GM23338 (cell line): ENCODE measurements at regions not wholly inside any gene's neighbourhood (a gene's known extent, or its start where the extent isn't known, plus 50 kb on each side); places are given as distances from the start of the nearest gene placed in this dataset.

ENCODE experiments used
- ATAC-seq: fragments of 200-7000 bp; cut with Tn5 transposase; 3 replicates; pipeline ENCODE4 v1.9.1; 2020
- DNase-seq: peaks from one replicate; pipeline ENCODE4 v3.0.0-alpha.2; 2015; ENCODE audit warnings: low spot score
- H2AFZ ChIP-seq: fragments of 200-600 bp; sonication (generic); 2 replicates; pipeline ENCODE4 v1.8.0; 2016; ENCODE audit warnings: antibody characterized with exemption, mild to moderate bottlenecking, moderate library complexity
- H3F3A ChIP-seq: fragments of 200-600 bp; sonication (generic); replicated peaks from 2 replicates; pipeline ENCODE4 v1.8.0; 2017; ENCODE audit warnings: antibody characterized with exemption, mixed run types, low read depth
- H3K27ac ChIP-seq: fragments of 200-600 bp; sonication (generic); 2 replicates; pipeline ENCODE4 v1.6.1; 2016; ENCODE audit warnings: low read depth
- H3K27me3 ChIP-seq: fragments of 200-600 bp; sonication (generic); 2 replicates; pipeline ENCODE4 v1.8.0; 2016; ENCODE audit warnings: mild to moderate bottlenecking, mixed run types, moderate library complexity; ENCODE audit not compliant: insufficient read depth
- H3K36me3 ChIP-seq: fragments of 200-600 bp; sonication (generic); 2 replicates; pipeline ENCODE4 v1.8.0; 2016; ENCODE audit warnings: mild to moderate bottlenecking; ENCODE audit not compliant: insufficient read depth
- H3K4me1 ChIP-seq: fragments of 200-600 bp; sonication (generic); 2 replicates; pipeline ENCODE4 v1.8.0; 2016; ENCODE audit warnings: mild to moderate bottlenecking, moderate library complexity; ENCODE audit not compliant: insufficient read depth
- H3K4me2 ChIP-seq: fragments of 200-600 bp; sonication (generic); 2 replicates; pipeline ENCODE4 v1.7.1; 2017; ENCODE audit warnings: mixed run types
- H3K4me3 ChIP-seq: fragments of 200-600 bp; sonication (generic); 2 replicates; pipeline ENCODE4 v1.6.1; 2016; ENCODE audit warnings: mixed run types
- H3K79me2 ChIP-seq: fragments of 200-600 bp; sonication (generic); replicated peaks from 2 replicates; pipeline ENCODE4 v1.8.0; 2017; ENCODE audit warnings: mild to moderate bottlenecking; ENCODE audit not compliant: insufficient read depth
- H3K9me2 ChIP-seq: fragments of 200-600 bp; sonication (generic); 2 replicates; pipeline ENCODE4 v1.8.0; 2017; ENCODE audit not compliant: insufficient read depth
- H4K20me1 ChIP-seq: fragments of 200-600 bp; sonication (generic); replicated peaks from 2 replicates; pipeline ENCODE4 v1.8.0; 2017; ENCODE audit warnings: mild to moderate bottlenecking; ENCODE audit not compliant: insufficient read depth
- H3K27ac Mint-ChIP-seq: 2 replicates; pipeline ENCODE4 v1.8.0; 2020; ENCODE audit warnings: inconsistent platforms, mild to moderate bottlenecking, moderate library complexity, mixed read lengths
- H3K27me3 Mint-ChIP-seq: 3 replicates; pipeline ENCODE4 v1.8.0; 2022; ENCODE audit warnings: low read depth, mild to moderate bottlenecking, moderate library complexity, mixed read lengths, inconsistent platforms; ENCODE audit not compliant: insufficient read depth, poor library complexity
- H3K36me3 Mint-ChIP-seq: 3 replicates; pipeline ENCODE4 v1.8.0; 2021; ENCODE audit warnings: low read depth, mild to moderate bottlenecking, inconsistent platforms, moderate library complexity, mixed read lengths
- H3K4me1 Mint-ChIP-seq: 3 replicates; pipeline ENCODE4 v1.8.0; 2020; ENCODE audit warnings: mild to moderate bottlenecking, inconsistent platforms, mixed read lengths
- H3K4me3 Mint-ChIP-seq: 3 replicates; pipeline ENCODE4 v1.8.0; 2021; ENCODE audit warnings: moderate library complexity, mild to moderate bottlenecking, inconsistent platforms, mixed read lengths
- H3K9me3 Mint-ChIP-seq: 3 replicates; pipeline ENCODE4 v1.8.0; 2020; ENCODE audit warnings: moderate library complexity, mild to moderate bottlenecking, inconsistent platforms, mixed read lengths
- ETS1 ChIP-seq: IDR thresholded peaks from 2 replicates; pipeline ENCODE4 v1.6.1; 2016; ENCODE audit warnings: antibody characterized with exemption
- EZH2 ChIP-seq: fragments of 200-600 bp; sonication (generic); IDR thresholded peaks from one replicate; pipeline ENCODE4 v1.8.0; 2017; ENCODE audit warnings: antibody characterized with exemption, mild to moderate bottlenecking, low read depth; ENCODE audit not compliant: unreplicated experiment
- JUNB ChIP-seq: IDR thresholded peaks from one replicate; pipeline ENCODE4 v1.6.1; 2016; ENCODE audit warnings: antibody characterized with exemption; ENCODE audit not compliant: unreplicated experiment
- NANOG ChIP-seq: IDR thresholded peaks from 2 replicates; pipeline ENCODE4 v1.6.1; 2016; ENCODE audit warnings: antibody characterized with exemption, borderline replicate concordance
- POLR2AphosphoS5 ChIP-seq: IDR thresholded peaks from 2 replicates; pipeline ENCODE4 v1.6.1; 2016; ENCODE audit warnings: antibody characterized with exemption, low read depth
- ZNF331 ChIP-seq: fragments of 250-450 bp; sonication (Bioruptor Pico); IDR thresholded peaks from 2 replicates; pipeline ENCODE4 v1.5.0; 2020; ENCODE audit warnings: low read depth, mild to moderate bottlenecking, moderate library complexity
- ZNF462 ChIP-seq: fragments of 250-450 bp; sonication (Bioruptor Pico); IDR thresholded peaks from 2 replicates; pipeline ENCODE4 v1.5.0; 2020; ENCODE audit warnings: mild to moderate bottlenecking, moderate library complexity

GRCh38 chr9:134541097-134541747 is 100.4 kb upstream of the COL5A1 start (continued):
- TF ChIP-seq ZNF462 (CRISPR knock-in tag) (no peak), ETS1 (no peak), POLR2AphosphoS5 (no peak)

GRCh38 chr9:134544388-134545214 is 97.0 kb upstream of the COL5A1 start:
- H3K9me2 ChIP-seq = no peaks in the 10 kb centered on the region
- Mint-ChIP-seq H3K4me1 (peaks cover 10% of the 10 kb centered on the region; the same call in 2 of the 3 replicates), H3K36me3 (no peaks in the 10 kb centered on the region; the same call in 2 of the 3 replicates), H3K4me3 (no peak overlapping the region), H3K27ac (0 out of 2 replicates have a peak overlapping the region, but pooled peaks have one; percentile 1), H3K9me3 (no peaks in the 10 kb centered on the region), H3K27me3 (no peaks in the 10 kb centered on the region)
- no peak overlapping the region for H3K4me3 ChIP-seq
- no peaks in the 10 kb centered on the region for H3K27me3 ChIP-seq
- H3K79me2 ChIP-seq = no peaks in the 10 kb centered on the region
- no peaks in the 10 kb centered on the region for H3F3A ChIP-seq
- ATAC-seq (peak; percentile 72), DNase-seq (peak; percentile 44)
- H3K27ac ChIP-seq = peak overlapping the region; percentile 59; the same call in 1 of the 2 replicates
- TF ChIP-seq JUNB (no peak), NANOG (no peak), ETS1 (no peak), EZH2 (no peak), POLR2AphosphoS5 (no peak), ZNF331 (no peak)
- no peaks in the 10 kb centered on the region for H4K20me1 ChIP-seq
- H3K4me1 ChIP-seq = 0 out of 2 replicates have a peak, but pooled peaks cover 3% of the 10 kb centered on the region
- H3K4me2 ChIP-seq = no peak overlapping the region
- no peaks in the 10 kb centered on the region for H3K36me3 ChIP-seq
- H2AFZ ChIP-seq = no peak overlapping the region
